ENCODE measurements at regions not wholly inside any gene's neighbourhood (a gene's known extent, or its start where the extent isn't known, plus 50 kb on each side); places are given as distances from the start of the nearest gene placed in this dataset.

- TF ChIP-seq POLR2A (IDR thresholded peaks at IDR 0.05; ENCODE audit: low read depth, low read length): no peak
- TF ChIP-seq POLR2AphosphoS5 (IDR thresholded peaks at IDR 0.05; ENCODE audit: low read depth, low read length): no peak
- no peak for TF ChIP-seq TAF1 (IDR thresholded peaks at IDR 0.05; ENCODE audit: borderline replicate concordance, low read depth, low read length)
Measured at GRCh38 chr5:174953871-174954270, 229.5 kb downstream of the MSX2 start.
